Cardiac septum (tissue), 1 donor: ENCODE measurements at regions not wholly inside any gene's neighbourhood (a gene's known extent, or its start where the extent isn't known, plus 50 kb on each side); places are given as distances from the start of the nearest gene placed in this dataset.
"Not testable (repeated sequence)": the region's sequence is repeated elsewhere in the genome, so short reads cannot be mapped to it uniquely, and the experiment has no call there.

ENCODE experiments used
- DNase-seq: peaks from one replicate; pipeline ENCODE4 v3.0.0-alpha.2; 2020; ENCODE audit warnings: low spot score
- intact Hi-C: fragments of 100-400 bp; cut with DNase I; formaldehyde crosslinking; loops from one replicate; pipeline ENCODE4 v1.14.0; 2022
- donor health status: DM: no; HTN: no; CAD: no.

GRCh38 chr12:115898670-115899069 lies 378.8 kb downstream of the MED13L start:
- intact Hi-C loops: no loop called here
- DNase-seq: no peak

- intact Hi-C loops: no loop called here
- DNase-seq: no peak
Measured at GRCh38 chr12:115897729-115898128, 379.8 kb downstream of the MED13L start.

- DNase-seq: no peak
- intact Hi-C loops: no loop called here
Measured at GRCh38 chr12:115895247-115895646, 382.2 kb downstream of the MED13L start.

GRCh38 chr12:115891556-115892164 lies 385.8 kb downstream of the MED13L start:
- no peak for DNase-seq
- intact Hi-C loops: no loop called here

GRCh38 chr12:115886666-115887065 lies 390.8 kb downstream of the MED13L start:
- DNase-seq: no peak
- intact Hi-C loops: no loop called here

- intact Hi-C loops: no loop called here
Measured at GRCh38 chr12:115885040-115885690, 392.3 kb downstream of the MED13L start.

GRCh38 chr12:115882936-115883335 lies 394.6 kb downstream of the MED13L start:
- DNase-seq: no peak

More at GRCh38 chr12:115885040-115885690, 392.3 kb downstream of the MED13L start:
- DNase-seq: no peak

GRCh38 chr12:115880238-115880637 lies 397.3 kb downstream of the MED13L start:
- no peak for DNase-seq
- intact Hi-C loops: no loop called here

More at GRCh38 chr12:115882936-115883335, 394.6 kb downstream of the MED13L start:
- intact Hi-C loops: no loop called here

- intact Hi-C loops: no loop called here
- no peak for DNase-seq
Measured at GRCh38 chr12:115879354-115879753, 398.1 kb downstream of the MED13L start.

- intact Hi-C loops: no loop called here
- DNase-seq: no peak
Measured at GRCh38 chr12:115873451-115874082, 403.9 kb downstream of the MED13L start.

- intact Hi-C loops: no loop called here
- DNase-seq: no peak
Measured at GRCh38 chr12:115872919-115873357, 404.6 kb downstream of the MED13L start.

GRCh38 chr12:115872212-115872611 lies 405.3 kb downstream of the MED13L start:
- intact Hi-C loops: no loop called here
- DNase-seq: no peak

- no peak for DNase-seq
- intact Hi-C loops: no loop called here
Measured at GRCh38 chr12:115871714-115872113, 405.8 kb downstream of the MED13L start.

GRCh38 chr12:115870510-115870909 lies 407.0 kb downstream of the MED13L start:
- intact Hi-C loops: no loop called here
- DNase-seq: no peak

- no peak for DNase-seq
- intact Hi-C loops: no loop called here
Measured at GRCh38 chr12:115870021-115870420, 407.5 kb downstream of the MED13L start.

GRCh38 chr12:115869604-115870003 lies 407.9 kb downstream of the MED13L start:
- DNase-seq: no peak
- intact Hi-C loops: no loop called here

- intact Hi-C loops: no loop called here
- DNase-seq: no peak
Measured at GRCh38 chr12:115868624-115869023, 408.9 kb downstream of the MED13L start.

- intact Hi-C loops: no loop called here
- DNase-seq: no peak
Measured at GRCh38 chr12:115867854-115868253, 409.6 kb downstream of the MED13L start.

GRCh38 chr12:115866909-115867525 lies 410.5 kb downstream of the MED13L start:
- intact Hi-C loops: no loop called here
- no peak for DNase-seq

GRCh38 chr12:115866281-115866680 lies 411.2 kb downstream of the MED13L start:
- intact Hi-C loops, DNase-seq: not testable (repeated sequence)

- DNase-seq: no peak
- intact Hi-C loops: no loop called here
Measured at GRCh38 chr12:115864396-115864795, 413.1 kb downstream of the MED13L start.
